GM10266 (cell line): ENCODE measurements at regions not wholly inside any gene's neighbourhood (a gene's known extent, or its start where the extent isn't known, plus 50 kb on each side); places are given as distances from the start of the nearest gene placed in this dataset.

Experiments
- DNase-seq: peaks from one replicate; pipeline ENCODE4 v3.0.0; 2012; ENCODE audit errors: extremely low spot score
- CTCF ChIP-seq: IDR thresholded peaks from 2 replicates; pipeline ENCODE4 v1.5.1; 2012; ENCODE audit warnings: mild to moderate bottlenecking, low read depth; ENCODE audit not compliant: control insufficient read depth, insufficient read depth; ENCODE audit errors: missing control alignments

DNA sequence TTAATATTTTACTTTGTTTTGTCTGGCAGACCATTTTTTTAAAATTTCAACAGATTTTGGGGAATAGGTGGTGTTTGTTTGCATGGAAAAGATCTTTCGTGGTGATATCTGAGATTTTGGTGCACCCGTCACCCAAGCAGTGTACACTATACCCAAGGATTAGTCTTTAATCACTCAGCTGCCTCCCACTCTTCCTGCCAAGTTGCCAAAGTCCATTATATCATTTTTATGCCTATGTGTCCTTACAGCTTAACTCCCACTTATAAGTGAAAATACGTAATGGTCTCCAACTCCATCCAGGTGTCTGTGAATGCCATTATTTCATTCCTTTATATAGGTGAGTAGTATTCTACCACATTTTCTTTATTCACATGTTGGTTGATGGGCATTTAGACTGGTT lies 281.7 kb upstream of the GK2 start:
- no peak for DNase-seq

DNA sequence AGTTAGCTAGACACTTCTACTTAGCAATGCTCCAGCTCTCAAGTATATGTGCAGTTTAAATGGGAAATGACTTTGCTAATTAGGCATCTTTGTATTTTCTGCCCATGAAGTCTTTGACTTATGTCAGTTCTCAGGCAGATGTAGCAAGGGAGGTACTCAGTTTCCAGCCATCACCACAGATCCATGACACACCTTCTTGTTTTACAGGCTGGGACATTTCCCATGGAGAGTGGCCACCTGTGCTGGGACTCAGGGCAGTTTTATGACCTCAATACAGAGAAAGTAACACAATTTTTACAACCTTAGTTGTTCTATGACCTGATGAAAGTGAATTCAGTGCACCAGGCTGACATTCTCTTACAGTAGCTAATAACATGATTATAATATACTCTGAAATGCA lies 280.7 kb upstream of the GK2 start:
- TF ChIP-seq CTCF: no peak
- DNase-seq: no peak

More for the DNA sequence above, 281.7 kb upstream of the GK2 start:
- no peak for TF ChIP-seq CTCF

DNA sequence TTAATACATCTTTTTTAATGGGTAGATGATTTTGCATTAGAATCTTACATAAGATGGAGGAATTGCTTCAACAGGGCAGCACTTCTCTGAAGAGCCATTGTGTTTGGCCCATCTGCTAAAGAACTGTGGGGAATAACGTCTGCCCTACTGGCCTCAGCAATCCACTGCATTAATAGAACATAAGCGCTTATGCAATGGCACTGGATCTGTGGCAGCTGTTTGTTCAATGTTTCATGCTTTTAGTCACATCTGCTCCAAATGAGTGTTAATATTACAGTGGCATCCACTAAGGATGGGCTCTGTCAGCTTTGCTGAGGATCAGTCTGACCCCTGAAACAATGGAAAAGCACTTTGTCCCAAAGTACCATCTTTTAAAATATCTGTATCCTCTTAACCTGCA lies 279.0 kb upstream of the GK2 start:
- no peak for TF ChIP-seq CTCF
- DNase-seq: no peak

- TF ChIP-seq CTCF: no peak
- no peak for DNase-seq
Measured at GRCh38 chr4:79685542-79685941, 277.5 kb upstream of the GK2 start.

DNA sequence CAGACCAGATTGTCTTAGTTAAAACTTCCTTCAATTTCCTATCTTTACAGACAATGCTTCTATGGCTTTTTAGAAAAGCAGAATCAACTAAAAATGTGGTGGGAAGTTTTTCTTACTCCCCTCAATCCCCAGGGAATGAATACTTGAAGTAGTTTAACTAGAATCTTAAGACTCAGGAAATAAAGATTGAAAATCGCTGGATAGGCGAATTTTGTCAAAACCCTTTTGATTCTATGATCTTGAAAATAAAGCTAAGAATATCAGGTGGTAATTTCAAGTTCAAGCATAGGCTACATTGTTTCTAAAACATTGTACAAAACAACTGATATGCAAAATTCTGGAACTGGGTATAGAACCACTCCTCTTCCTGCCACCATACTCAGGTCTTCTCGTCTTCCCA lies 276.5 kb upstream of the GK2 start:
- no peak for DNase-seq
- TF ChIP-seq CTCF: no peak

DNA sequence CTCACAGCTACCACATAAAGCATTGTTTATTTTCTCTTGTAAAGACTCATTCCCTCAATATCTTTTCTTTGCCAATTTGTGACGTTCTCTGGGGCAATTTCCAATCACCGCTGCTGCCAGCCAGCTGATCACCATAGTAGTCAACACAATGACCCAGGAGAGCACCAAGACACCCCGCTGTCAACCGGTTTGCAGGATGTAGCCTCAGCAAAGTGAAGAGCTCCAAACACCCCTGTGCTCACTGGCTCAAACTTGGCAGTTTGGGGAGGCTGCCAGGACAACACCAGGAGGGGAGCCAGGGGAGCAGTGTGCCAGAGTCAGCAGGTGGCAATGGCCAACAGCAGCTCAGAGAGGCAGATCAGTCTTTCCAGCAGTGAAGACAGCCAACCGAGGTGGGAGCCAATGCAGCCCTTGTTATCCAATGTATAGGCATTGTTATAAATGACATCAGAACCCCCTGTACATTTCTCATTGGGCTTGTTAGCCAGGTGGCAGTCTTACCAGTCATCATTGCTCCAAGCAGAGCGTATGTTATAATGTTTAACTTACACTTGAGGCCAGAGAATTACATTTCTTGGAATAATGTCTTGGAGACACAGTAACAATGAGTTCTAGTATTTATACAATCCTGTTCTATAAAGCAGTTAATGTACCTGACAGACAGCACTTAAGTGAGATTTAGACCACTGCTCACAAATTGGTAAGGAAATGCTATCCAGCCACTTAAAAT lies 274.9 kb upstream of the GK2 start:
- no peak for DNase-seq
- TF ChIP-seq CTCF: no peak

GRCh38 chr4:79682161-79682560 lies 274.1 kb upstream of the GK2 start:
- no peak for DNase-seq
- TF ChIP-seq CTCF: no peak
